WI38 (cell line): ENCODE measurements at regions not wholly inside any gene's neighbourhood (a gene's known extent, or its start where the extent isn't known, plus 50 kb on each side); places are given as distances from the start of the nearest gene placed in this dataset.

Experiments used
- H3K4me3 ChIP-seq: 2 replicates; pipeline ENCODE4 v1.5.1; 2011; ENCODE audit warnings: low read depth, mild to moderate bottlenecking, control low read depth, low read length
- TF ChIP-seq, protein P1 (sequence below): IDR thresholded peaks from 2 replicates; pipeline ENCODE4 v1.5.1; 2012; ENCODE audit warnings: low read depth, mild to moderate bottlenecking, control low read depth, low read length

DNA sequence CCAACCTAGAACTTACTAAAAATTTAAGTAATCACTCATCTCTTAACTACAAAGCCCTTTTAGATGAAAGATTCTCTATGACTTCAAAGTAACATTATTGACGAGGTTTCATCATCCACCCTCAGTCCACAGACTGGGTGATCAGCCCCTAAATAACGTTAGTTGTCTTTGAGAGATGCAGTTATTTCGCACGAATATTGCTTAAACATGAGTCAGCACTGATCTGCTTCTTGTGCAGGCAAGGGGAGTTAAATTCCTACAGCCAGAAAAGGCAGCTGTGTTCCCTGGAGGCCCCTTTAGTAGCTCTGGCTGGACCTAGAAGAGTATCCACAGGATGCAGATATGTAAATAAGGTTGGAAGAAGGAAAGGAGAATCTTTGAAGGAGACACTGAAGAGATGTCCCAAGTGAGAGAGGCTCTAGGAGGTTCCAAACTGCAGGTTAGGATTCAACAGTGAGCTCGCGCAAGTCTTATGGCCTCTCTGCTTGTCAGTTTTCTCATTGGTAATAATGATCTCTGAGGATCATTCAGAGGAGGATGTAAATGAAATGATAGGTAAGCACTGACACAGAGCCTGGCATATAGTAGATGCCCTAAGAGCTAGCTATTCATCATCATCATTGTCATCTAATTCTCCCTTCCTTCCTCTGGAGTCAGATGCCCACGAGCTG lies 122.2 kb upstream of the MAN2A1 start:
- H3K4me3 ChIP-seq: no peak overlapping the region
- TF ChIP-seq, protein P1, sequence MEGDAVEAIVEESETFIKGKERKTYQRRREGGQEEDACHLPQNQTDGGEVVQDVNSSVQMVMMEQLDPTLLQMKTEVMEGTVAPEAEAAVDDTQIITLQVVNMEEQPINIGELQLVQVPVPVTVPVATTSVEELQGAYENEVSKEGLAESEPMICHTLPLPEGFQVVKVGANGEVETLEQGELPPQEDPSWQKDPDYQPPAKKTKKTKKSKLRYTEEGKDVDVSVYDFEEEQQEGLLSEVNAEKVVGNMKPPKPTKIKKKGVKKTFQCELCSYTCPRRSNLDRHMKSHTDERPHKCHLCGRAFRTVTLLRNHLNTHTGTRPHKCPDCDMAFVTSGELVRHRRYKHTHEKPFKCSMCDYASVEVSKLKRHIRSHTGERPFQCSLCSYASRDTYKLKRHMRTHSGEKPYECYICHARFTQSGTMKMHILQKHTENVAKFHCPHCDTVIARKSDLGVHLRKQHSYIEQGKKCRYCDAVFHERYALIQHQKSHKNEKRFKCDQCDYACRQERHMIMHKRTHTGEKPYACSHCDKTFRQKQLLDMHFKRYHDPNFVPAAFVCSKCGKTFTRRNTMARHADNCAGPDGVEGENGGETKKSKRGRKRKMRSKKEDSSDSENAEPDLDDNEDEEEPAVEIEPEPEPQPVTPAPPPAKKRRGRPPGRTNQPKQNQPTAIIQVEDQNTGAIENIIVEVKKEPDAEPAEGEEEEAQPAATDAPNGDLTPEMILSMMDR: no peak

DNA sequence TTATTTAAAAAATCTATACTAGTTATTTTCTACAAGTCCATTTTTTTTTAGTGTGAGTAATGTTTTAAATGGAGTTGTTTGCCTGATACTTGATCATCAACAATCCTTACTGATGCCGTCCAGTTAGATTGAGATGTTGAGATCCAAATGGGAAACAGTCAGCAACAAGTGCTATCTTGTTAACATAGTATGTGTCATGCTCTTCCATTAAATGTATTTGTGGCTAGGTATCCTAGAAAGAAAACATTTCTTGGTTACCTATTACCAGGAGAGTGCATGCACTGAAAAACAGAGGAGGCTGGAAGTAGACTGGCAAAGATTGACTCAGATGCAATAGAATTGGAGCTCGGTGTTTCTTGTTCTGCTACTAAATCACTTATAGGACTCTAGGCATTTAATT lies 123.4 kb upstream of the MAN2A1 start:
- TF ChIP-seq, protein P1: no peak
- H3K4me3 ChIP-seq: no peak overlapping the region

DNA sequence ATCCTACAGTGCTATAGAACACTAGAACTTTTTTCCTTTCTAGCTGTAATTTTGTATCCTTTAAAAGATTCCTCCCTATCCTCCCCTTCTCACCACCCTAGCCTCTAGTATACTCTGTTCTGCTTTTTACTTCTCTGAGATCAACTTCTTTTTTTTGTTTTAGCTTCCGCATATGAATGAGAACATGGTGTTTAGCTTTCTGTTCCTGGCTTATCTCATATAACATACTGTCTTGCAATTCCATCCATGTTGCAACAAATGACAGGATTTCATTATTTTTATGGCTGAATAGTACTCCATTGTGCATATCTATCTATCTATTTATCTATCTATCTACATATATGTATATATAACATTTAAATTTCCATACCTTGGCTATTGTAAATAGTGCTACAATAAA lies 126.0 kb upstream of the MAN2A1 start:
- H3K4me3 ChIP-seq: no peak overlapping the region
- TF ChIP-seq, protein P1: no peak

DNA sequence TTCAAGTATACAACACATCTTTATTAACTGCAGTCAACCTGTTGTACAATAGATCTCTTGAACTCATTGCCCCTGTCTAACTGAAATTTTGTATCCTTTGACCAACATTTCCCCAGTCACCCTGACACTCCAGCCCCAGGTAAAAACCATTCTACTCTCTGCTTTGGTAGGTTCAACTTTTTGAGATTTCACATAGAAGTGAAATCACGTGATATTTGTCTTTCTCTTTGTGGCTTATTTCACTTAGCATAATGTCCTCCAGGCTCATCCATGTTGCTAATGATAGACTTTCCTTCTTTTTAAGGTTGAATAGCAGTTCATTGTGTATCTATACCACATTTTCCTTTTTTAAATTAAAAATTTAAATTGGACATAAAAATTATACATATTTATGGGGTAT lies 126.5 kb upstream of the MAN2A1 start:
- TF ChIP-seq, protein P1: no peak

DNA sequence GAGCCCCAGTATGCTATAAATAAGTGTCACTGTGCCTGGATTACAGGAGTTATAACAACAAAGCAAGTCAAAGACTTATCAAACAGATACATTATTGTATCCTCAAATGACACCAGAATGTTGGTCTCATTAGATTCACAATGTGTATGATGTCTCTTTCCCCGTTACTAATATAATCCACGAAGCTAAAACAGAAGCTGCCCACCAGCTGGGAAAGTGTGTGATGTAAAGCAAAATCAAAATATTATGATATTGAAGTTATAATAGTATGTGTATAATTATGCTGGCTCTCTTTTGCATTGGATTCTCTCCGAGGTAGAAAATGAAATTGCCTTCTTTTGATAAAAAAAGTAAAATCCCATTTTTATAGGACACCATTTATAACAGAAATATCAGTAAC lies 127.3 kb upstream of the MAN2A1 start:
- TF ChIP-seq, protein P1: no peak
- no peak overlapping the region for H3K4me3 ChIP-seq

More for the DNA sequence above, 126.5 kb upstream of the MAN2A1 start:
- H3K4me3 ChIP-seq: no peak overlapping the region

DNA sequence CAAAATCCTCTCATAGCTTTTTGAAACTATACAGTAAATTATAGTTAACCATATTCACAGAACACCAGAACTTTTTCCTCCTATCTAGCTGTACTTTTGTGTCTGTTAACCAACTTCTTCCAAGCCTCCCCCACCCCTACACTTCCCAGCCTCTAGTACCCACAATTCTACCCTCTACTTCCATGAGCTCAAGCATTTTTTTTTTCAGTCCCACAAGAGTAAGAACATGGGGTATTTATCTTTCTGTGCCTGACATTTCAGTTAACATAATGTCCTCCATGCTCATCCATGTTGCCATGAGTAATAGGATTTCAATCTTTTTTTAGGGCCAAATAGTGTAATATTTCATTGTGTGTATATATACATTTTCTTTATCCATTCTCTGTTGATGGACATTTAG lies 128.3 kb upstream of the MAN2A1 start:
- H3K4me3 ChIP-seq: no peak overlapping the region
- TF ChIP-seq, protein P1: no peak

DNA sequence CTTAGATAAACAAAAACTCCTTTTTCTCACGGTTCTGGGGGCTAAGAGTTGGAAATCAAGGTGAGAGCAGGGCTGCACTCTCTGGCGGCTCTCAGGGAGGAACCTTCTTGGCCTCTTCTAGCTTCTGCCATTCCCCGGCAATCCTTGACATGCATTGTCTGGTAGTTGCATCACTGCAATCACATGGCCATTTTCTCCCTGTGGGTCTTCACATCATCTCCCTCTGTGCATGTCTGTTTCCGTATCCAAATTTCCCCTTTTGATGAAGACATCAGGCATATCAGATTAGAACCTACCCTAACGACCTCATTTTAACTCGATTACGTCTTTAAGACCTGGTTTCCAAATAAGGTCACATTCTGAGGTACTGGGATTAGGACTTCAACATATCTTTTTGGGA lies 129.2 kb upstream of the MAN2A1 start:
- H3K4me3 ChIP-seq: no peak overlapping the region
- TF ChIP-seq, protein P1: no peak
